Lower leg skin (tissue), 3 donors: ENCODE measurements at regions not wholly inside any gene's neighbourhood (a gene's known extent, or its start where the extent isn't known, plus 50 kb on each side); places are given as distances from the start of the nearest gene placed in this dataset.

ENCODE experiments used
- CTCF ChIP-seq, 3 donors: fragments of 450-650 bp; IDR thresholded peaks; one replicate each; pipeline ENCODE4 v1.5.1; 2016; ENCODE audit warnings: antibody characterized with exemption in 3 of 3, mild to moderate bottlenecking in 3 of 3, moderate library complexity in 2 of 3
- POLR2A ChIP-seq, 2 donors: fragments of 450-650 bp; IDR thresholded peaks; one replicate each; pipeline ENCODE4 v1.6.1; 2016 to 2017; ENCODE audit warnings: antibody characterized with exemption in 2 of 2, mild to moderate bottlenecking in 1 of 2, moderate library complexity in 1 of 2

GRCh38 chr10:55800602-55801352 is 560.3 kb downstream of the ZWINT start:
- TF ChIP-seq CTCF (IDR thresholded peaks at IDR 0.05) (no peak), POLR2A (IDR thresholded peaks at IDR 0.05) (no peak)
